Lung microvascular endothelial cell (primary cell): ENCODE measurements at regions not wholly inside any gene's neighbourhood (a gene's known extent, or its start where the extent isn't known, plus 50 kb on each side); places are given as distances from the start of the nearest gene placed in this dataset.

Experiments used
- DNase-seq, 2 donors: peaks; one replicate each; pipeline versions ENCODE4 v3.0.0 to v3.0.0-alpha.2; 2010; ENCODE audit warnings: low read depth in 2 of 2

DNA sequence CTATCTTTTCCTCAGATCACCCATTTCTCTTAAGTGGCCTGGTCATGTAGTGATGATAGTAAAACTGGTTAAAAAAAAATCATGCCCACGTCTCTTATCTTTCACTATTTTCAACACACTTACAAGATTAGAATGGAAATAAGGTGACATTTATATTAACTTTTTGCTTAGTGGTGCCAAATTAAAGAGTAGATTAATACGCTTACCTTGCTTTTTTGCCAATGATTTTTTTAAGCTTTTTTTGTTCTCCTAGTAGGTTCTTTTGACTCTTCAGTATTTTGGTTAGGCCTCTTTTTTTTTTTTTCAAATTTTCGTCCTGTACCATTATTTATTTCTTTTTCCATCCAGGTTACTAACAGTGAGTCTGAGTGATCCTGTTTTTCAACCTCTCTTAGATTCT, 147.9 kb downstream of the PTCSC3 start:
- no peak for DNase-seq

GRCh38 chr14:36028218-36028617, 148.3 kb downstream of the PTCSC3 start:
- DNase-seq = no peak

DNA sequence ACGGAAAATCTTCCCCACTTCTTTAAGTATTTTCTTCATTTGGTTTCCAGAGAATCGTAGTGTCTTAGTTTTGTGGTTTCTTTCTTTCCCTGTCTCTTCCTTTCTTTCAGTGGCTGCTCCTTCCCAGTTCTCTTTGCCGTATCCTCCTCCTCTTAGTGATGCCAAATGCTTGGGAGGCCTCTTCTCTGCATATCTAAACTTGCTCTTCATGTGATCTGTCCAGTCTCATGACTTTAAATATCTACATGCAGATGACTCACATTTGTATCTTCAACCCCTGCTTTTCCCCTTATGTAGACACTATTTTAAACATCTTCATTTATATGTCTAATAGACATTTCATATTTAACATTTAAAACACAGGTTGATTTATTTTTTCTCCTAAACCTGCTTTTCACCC, 149.2 kb downstream of the PTCSC3 start:
- DNase-seq = no peak

DNA sequence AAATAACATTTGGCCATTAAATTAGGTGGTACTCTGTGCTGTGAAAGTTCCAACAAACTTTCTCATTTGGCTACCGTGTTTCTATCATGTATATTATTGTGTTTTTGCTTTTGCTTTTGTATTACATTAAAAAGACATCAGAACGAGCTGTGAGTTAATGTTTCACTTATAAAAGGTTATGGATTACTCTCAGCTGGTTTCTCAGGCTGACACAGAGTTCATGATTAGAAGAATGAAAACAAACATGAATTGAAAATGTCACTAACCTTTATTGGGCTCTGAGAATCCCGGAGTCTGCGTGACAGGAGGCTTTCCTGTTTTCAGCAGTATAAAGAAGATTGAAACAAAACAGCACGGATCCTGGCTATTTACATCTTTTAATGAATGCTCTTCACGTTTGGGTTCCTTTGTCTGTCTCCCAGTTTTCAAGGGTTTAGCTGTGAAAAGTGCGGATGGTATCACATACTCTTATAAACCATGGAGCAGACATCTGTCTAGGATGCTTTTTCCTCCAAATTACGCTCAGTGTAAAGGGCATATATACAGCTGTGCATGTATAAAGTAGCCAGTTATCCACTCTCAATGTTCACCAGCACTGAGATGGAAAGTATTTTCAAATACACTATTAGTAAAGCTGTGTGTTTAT, 153.6 kb downstream of the PTCSC3 start:
- DNase-seq = no peak

DNA sequence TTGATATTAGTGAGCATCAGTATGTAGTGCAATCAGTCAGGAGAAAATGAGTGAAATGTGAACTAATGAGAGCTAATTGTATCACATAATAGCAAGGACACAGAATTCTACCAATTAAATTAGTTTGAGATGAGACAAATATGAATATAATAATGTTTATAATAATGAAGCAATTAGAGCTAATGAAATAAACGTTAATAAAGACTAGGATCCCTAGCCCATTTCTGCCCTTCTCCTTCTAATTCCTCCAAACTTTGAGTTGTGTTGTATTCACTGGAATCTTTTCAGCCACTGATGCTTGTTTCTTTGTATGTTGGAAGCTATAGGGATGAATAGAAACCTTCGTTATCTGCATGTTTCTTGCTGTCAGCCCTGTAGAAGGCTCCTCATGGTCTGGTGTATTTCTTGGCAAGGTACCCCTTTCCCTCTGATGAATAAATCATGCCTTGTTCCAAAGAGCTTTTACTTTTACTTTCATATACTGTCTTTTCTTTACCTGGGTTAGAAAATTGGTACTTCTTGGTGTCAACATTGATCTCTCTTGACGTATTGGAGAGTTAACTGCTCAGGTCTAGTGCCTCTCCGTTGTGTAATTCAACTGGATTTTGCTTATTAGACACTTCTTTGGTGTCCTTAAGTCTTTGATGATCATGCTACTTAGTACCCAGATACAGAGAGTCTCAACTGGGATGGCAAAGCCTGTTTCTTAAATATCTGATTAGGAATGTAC, 154.8 kb downstream of the PTCSC3 start:
- DNase-seq = no peak

DNA sequence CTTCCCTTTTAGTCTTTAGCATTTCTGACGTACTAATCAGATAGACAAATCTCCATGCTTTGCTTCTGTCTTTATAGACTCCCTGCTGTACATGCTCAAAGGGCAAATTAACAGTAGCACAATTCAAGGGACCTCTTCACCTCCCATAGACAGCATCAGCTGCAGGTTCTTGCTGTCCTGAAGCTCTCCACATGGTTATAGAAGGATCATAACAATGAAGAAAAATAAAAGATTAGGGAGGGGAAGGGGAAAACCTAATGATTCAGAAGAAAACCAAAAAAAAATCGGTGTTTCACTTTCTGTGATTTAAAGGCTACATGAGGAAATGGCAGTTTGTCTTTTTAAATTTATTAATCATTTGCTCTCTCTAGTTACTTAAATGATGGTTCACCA, 155.5 kb downstream of the PTCSC3 start:
- no peak for DNase-seq

GRCh38 chr14:36020120-36021029, 156.1 kb downstream of the PTCSC3 start:
- no peak for DNase-seq

GRCh38 chr14:36019126-36019525, 157.4 kb downstream of the PTCSC3 start:
- no peak for DNase-seq

DNA sequence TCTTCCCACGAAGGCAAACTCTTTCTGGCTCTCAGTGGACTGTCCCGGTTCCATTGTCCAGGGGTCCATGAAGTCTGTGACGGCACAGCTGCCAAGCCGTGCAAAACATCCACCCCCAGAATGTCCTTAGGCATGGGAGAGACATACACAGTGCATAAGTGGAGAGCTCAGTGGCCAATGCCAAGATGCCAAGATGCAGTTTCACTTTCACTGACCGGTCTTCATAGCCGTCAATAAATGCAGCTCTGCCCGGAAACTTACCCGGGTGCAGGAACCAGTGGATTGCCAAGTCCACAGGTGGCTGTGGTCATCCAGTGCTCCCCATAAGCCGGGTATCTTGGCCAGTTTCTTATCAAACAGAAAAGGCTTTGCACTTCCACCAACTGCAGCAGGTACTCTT, 162.3 kb downstream of the PTCSC3 start:
- peak in 1 of 2 donors; percentile 3 for DNase-seq

DNA sequence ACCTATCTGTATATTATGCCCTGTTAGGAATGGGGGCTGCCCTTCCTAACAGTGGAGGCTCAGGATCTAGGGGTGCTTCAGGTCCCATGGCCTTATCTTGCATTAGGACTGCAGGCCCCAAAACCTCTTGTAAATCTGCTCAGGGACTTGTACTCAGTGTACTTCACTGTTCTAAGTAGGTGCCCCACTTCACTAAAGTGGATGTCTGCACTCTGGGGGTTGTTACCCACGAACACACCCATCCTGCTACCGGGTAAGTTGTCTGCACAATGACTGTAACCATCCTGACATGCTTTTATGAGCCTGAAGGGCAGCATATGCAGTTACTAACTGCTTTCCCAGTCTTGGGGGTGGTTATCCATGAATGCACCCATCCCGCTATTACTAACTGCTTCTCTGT, 163.0 kb downstream of the PTCSC3 start:
- no peak for DNase-seq

DNA sequence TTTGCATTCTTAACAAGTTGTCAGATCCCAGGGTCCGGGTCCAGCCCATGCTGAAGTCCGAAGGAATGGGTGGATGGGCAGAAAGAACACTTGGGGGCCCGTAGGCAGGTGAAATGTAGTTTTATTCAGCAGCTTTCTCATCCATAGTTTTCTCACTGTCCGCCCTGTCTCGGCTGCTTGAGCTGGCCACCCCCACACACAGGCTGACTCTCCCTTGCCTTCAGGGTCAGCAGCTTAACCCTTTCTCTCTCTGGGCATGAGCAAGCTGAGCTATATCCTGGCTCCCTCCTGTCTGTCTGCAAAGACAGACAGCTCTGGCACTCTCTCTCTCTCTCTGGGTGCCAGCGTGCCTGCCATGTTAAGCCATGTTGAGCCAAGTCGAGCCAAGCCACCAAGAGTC, 163.9 kb downstream of the PTCSC3 start:
- DNase-seq = no peak

DNA sequence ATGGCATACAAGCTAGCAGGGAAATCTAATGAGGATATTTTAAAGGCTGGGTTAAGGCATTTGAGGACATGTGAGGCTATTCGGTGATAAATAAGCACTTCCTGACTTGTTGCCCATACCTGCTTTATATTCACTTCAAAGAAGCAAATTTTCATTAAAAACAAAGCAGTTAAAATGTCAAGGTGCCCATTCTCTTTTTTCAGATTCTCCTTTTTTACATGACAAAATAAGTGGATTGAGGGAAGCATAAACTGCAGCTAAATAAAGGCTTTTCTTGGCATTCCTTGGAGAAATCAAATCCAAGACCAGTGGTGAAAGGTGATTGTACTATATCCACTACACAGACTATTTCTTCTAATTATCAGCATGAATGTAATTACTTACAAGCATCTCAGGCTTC, 166.9 kb downstream of the PTCSC3 start:
- no peak for DNase-seq

GRCh38 chr14:36006623-36007022, 169.9 kb downstream of the PTCSC3 start:
- DNase-seq = no peak

DNA sequence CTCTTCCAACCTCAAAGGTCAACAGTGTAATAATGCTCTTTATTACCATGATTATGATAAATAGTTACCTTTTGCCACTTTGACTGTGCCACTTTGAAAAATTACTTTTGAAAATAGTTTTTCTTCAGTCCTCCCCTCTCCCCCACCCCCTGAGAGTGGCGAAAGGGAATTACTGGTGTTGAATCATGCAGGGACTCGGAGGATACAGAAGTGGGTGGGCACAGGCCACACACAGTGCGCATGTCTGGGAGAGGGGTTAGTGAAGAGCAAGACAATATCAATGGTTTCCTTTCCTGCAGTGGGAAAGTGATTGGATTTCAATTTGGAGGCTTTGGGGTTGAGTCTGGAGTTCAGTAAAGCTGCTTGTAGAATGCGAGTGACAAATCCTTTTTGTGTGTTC, 170.9 kb downstream of the PTCSC3 start:
- no peak for DNase-seq

DNA sequence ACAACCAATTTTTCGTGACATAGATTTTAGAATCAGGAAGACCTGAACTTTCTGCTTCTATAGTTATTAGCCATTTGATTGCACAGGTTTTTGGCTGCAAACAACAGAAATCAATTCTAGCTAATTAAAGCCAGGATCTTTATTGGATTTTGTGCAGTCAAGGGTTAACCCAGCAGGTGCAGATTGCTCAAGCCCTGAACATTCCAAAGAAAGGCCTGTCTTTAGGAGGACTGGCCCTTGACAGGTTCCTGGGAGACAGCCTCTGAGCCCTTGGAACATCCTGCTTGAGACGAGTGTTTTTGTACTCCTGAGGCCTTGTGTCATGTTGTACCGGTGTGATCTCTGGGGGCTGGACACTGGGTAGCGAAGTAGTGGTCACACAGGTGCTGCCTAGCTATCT, 174.6 kb downstream of the PTCSC3 start:
- DNase-seq = no peak

DNA sequence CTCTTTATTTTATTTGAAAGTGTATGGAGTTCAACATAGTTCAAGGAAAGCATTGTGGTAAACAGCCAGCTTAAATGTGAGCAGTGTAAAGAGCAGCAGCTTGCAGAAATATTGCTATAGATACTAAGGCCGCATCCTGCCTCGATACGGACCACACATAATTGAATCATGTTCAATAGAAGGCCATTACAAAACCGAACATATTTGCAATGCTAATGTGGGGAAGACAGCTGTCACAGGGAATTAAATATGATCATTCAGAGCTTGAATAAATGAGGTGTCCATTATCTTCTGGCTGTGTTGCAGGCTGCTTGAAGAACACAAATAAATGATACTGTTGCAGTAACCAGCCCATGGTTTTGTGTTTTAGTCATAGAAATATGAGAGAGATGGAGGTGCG, 173.2 kb downstream of the BRMS1L start:
- no peak for DNase-seq

GRCh38 chr14:35998303-35998702, 172.2 kb downstream of the BRMS1L start:
- no peak for DNase-seq

GRCh38 chr14:35993684-35993960, 167.5 kb downstream of the BRMS1L start:
- DNase-seq = no peak

DNA sequence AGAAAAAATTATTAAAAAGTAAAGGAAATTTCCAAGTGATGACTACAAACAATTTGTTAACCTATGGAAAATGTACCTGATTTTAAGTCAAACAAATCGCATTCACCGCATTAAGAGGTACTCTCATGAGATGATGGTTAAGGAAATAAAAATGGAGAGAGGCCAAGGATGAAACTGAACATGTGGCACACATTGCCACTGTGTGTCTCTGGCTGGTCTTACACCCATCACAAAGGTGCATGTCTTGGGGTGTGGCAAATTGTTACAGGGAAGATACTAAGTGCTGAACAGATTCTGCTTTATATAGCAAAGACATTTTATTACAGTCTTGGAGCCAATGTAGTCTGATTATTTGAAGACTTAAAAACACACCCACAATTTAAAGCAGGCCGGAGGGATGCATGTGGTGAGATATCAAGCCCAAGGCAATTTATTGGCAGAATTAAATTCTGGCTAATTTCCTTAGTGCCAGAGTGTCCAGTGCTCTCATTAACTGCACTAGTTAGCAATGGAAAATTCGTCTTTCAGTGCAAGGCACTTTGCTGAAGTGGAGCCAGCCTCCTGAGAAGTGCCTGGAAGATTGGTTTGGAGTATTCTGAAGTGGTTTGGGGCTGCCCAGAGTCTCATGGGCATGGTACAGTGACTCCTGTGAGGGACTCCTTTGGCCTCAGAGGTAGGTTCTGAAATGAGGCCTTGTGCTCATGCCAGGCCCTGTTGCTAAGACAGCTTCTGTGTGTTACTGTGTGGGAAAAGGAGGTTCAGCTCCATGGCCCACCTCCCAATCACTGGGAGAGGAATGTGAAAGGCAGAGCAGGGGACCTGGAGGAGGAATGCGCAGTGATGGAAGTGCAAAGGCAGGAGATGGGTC, 166.9 kb downstream of the BRMS1L start:
- no peak for DNase-seq

- DNase-seq = no peak
Observed at GRCh38 chr14:35991356-35991755, 165.2 kb downstream of the BRMS1L start.

DNA sequence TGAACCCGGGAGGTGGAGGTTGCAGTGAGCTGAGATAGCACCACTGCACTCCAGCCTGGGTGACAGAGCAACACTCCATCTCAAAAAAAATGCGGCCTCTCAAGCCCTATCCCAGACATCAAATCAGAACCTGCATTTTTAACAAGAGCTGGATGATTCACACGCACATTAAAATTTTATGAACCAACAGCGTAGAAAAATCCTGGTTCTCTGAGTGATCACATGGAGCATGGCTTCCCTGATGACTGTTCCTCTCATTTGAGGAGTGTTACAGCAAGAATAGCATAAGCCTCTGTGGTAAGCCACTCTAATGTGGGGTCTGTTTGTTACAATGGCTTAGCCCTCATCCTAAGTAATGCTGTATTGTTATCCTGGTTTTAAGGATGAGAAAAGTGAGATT, 163.6 kb downstream of the BRMS1L start:
- no peak for DNase-seq
